ENCODE measurements at regions not wholly inside any gene's neighbourhood (a gene's known extent, or its start where the extent isn't known, plus 50 kb on each side); places are given as distances from the start of the nearest gene placed in this dataset.

DNA sequence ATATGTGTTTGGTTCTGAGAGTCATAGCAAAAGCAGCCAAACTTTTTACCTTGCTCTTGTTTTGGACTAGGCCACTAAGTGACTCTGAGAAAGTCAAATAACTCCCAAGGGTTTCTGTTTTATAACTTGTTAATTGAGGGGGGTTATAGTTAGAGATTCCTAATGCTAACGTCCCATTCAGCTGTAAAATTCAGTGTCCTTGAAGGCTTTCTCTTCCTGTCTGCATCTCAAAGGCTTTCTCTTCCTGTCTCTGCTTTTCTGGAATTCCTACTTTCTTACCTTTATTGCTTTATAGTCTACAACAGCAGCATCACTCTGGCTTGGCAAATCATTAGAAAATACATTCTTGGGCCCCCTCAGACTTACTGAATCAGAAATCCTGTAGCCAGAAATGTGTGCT, 479.5 kb upstream of the SEMA6A start:
- TF ChIP-seq RB1 (IDR thresholded peaks at IDR 0.05; ENCODE audit: borderline replicate concordance) (no peak), SPI1 (IDR thresholded peaks at IDR 0.05; ENCODE audit: borderline replicate concordance, insufficient read depth, low read depth, low read length) (no peak), SRF (IDR thresholded peaks at IDR 0.05; ENCODE audit: low read depth in 2 of 2, low read length in 2 of 2) (no peak), STAT1 (conservative IDR thresholded peaks at IDR 0.05) (no peak), ZNF24 (IDR thresholded peaks at IDR 0.05) (no peak), FOXM1 (IDR thresholded peaks at IDR 0.05; ENCODE audit: low read depth, low read length) (no peak), BCL11A (IDR thresholded peaks at IDR 0.05; ENCODE audit: low read depth, low read length) (no peak), SREBF1 (IDR thresholded peaks at IDR 0.05; ENCODE audit: low read length) (no peak), NRF1 (conservative IDR thresholded peaks at IDR 0.05; ENCODE audit: low read depth, low read length) (no peak), DPF2 (IDR thresholded peaks at IDR 0.05) (no peak), MYB (IDR thresholded peaks at IDR 0.05; ENCODE audit: borderline replicate concordance, low read depth, low read length) (no peak), BACH1 (IDR thresholded peaks at IDR 0.05; ENCODE audit: borderline replicate concordance) (no peak), EZH2 (IDR thresholded peaks at IDR 0.05; ENCODE audit: borderline replicate concordance, control insufficient read depth, low read depth, low read length) (no peak), FOS (IDR thresholded peaks at IDR 0.05; ENCODE audit: borderline replicate concordance, extremely low read depth, insufficient read length) (no peak), NFIC (IDR thresholded peaks at IDR 0.05; ENCODE audit: low read depth, low read length) (no peak), SMC3 (IDR thresholded peaks at IDR 0.05; ENCODE audit: borderline replicate concordance, low read length) (no peak)
- TF ChIP-seq, protein P1, sequence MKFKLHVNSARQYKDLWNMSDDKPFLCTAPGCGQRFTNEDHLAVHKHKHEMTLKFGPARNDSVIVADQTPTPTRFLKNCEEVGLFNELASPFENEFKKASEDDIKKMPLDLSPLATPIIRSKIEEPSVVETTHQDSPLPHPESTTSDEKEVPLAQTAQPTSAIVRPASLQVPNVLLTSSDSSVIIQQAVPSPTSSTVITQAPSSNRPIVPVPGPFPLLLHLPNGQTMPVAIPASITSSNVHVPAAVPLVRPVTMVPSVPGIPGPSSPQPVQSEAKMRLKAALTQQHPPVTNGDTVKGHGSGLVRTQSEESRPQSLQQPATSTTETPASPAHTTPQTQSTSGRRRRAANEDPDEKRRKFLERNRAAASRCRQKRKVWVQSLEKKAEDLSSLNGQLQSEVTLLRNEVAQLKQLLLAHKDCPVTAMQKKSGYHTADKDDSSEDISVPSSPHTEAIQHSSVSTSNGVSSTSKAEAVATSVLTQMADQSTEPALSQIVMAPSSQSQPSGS (IDR thresholded peaks at IDR 0.05; ENCODE audit: low read length): no peak
- TF ChIP-seq, protein P2, sequence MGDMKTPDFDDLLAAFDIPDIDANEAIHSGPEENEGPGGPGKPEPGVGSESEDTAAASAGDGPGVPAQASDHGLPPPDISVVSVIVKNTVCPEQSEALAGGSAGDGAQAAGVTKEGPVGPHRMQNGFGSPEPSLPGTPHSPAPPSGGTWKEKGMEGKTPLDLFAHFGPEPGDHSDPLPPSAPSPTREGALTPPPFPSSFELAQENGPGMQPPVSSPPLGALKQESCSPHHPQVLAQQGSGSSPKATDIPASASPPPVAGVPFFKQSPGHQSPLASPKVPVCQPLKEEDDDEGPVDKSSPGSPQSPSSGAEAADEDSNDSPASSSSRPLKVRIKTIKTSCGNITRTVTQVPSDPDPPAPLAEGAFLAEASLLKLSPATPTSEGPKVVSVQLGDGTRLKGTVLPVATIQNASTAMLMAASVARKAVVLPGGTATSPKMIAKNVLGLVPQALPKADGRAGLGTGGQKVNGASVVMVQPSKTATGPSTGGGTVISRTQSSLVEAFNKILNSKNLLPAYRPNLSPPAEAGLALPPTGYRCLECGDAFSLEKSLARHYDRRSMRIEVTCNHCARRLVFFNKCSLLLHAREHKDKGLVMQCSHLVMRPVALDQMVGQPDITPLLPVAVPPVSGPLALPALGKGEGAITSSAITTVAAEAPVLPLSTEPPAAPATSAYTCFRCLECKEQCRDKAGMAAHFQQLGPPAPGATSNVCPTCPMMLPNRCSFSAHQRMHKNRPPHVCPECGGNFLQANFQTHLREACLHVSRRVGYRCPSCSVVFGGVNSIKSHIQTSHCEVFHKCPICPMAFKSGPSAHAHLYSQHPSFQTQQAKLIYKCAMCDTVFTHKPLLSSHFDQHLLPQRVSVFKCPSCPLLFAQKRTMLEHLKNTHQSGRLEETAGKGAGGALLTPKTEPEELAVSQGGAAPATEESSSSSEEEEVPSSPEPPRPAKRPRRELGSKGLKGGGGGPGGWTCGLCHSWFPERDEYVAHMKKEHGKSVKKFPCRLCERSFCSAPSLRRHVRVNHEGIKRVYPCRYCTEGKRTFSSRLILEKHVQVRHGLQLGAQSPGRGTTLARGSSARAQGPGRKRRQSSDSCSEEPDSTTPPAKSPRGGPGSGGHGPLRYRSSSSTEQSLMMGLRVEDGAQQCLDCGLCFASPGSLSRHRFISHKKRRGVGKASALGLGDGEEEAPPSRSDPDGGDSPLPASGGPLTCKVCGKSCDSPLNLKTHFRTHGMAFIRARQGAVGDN (IDR thresholded peaks at IDR 0.05): no peak
- no peaks in the 10 kb centered on the region for H3K79me2 ChIP-seq (ENCODE audit: control insufficient read depth, insufficient read depth, low read length)
- H3K4me2 ChIP-seq (ENCODE audit: control insufficient read depth, insufficient read depth): no peak overlapping the region
- H3K36me3 ChIP-seq (ENCODE audit: control insufficient read depth in 2 of 2, insufficient read depth in 2 of 2, low read length in 1 of 2): no peaks in the 10 kb centered on the region
- SMC1A ChIA-PET (ENCODE audit: uncharacterized antibody, unreplicated experiment): no interaction called here
- no peak overlapping the region for H2AFZ ChIP-seq (ENCODE audit: control insufficient read depth, low read depth, low read length)
- RAD21 ChIA-PET (ENCODE audit: unreplicated experiment): no interaction called here
- CTCF ChIA-PET: no interaction called here
- H3K27ac ChIP-seq (ENCODE audit: control insufficient read depth, insufficient read depth): no peak overlapping the region
- no peaks in the 10 kb centered on the region; a peak in 1 of 4 replicates for H3K27me3 ChIP-seq (replicated peaks in 1 of 2; ENCODE audit: control insufficient read depth in 2 of 2, insufficient read depth in 2 of 2, low read length in 1 of 2)
- ATAC-seq: no peak
- 0% methylated on average over 1 of the region's 1 CpG for WGBS (ENCODE audit: insufficient coverage, insufficient replicate concordance, low lambda C conversion rate, missing lambda C conversion rate)
- no TSS peak for BruUV-seq (replicated peaks)
- no peak overlapping the region for H3K9ac ChIP-seq (ENCODE audit: control insufficient read depth, insufficient read depth, low read length)
- H3K9me3 ChIP-seq (replicated peaks; ENCODE audit: control insufficient read depth, insufficient read depth, low read length): no peaks in the 10 kb centered on the region
- H3K4me3 ChIP-seq: no peak overlapping the region
- no peaks in the 10 kb centered on the region for H4K20me1 ChIP-seq (ENCODE audit: control insufficient read depth, insufficient read depth)
- POLR2A ChIA-PET: no interaction called here
- no peak for DNase-seq (ENCODE audit: low read depth, low spot score)
- no peaks in the 10 kb centered on the region for H3K4me1 ChIP-seq (ENCODE audit: control insufficient read depth, insufficient read depth, low read length)
- intact Hi-C loops (cut with micrococcal nuclease; ENCODE audit: unreplicated experiment) (no loop called here), in situ Hi-C loops (cut with MboI) (no loop called here)
- no peak for FAIRE-seq

Data from GM12878 (cell line).